Testis (tissue), 2 donors: ENCODE measurements at regions not wholly inside any gene's neighbourhood (a gene's known extent, or its start where the extent isn't known, plus 50 kb on each side); places are given as distances from the start of the nearest gene placed in this dataset.

ENCODE experiments used
- DNase-seq: peaks from one replicate; pipeline ENCODE4 v3.0.0-alpha.2; 2019
- H3K27ac ChIP-seq, 2 donors: fragments of 200-600 bp; sonication (generic); one replicate each; pipeline ENCODE4 v1.5.1; 2019
- H3K27me3 ChIP-seq: fragments of 200-600 bp; sonication (generic); one replicate; pipeline ENCODE4 v1.5.1; 2019
- H3K36me3 ChIP-seq: fragments of 200-600 bp; sonication (generic); one replicate; pipeline ENCODE4 v1.5.1; 2017; ENCODE audit warnings: low read depth; ENCODE audit errors: missing control alignments
- H3K4me1 ChIP-seq: fragments of 200-600 bp; sonication (generic); one replicate; pipeline ENCODE4 v1.5.1; 2019
- H3K4me3 ChIP-seq, 2 donors: fragments of 200-600 bp; sonication (generic); one replicate each; pipeline ENCODE4 v1.5.1; 2017 to 2019
- H3K9me3 ChIP-seq: fragments of 200-600 bp; sonication (generic); one replicate; pipeline ENCODE4 v1.5.1; 2017
- CTCF ChIP-seq, 3 experiments: fragments of 450-650 bp in 2 of 3; fragments of 200-600 bp in 1 of 3; sonication (generic) in 1 of 3; IDR thresholded peaks; one replicate each; pipeline ENCODE4 v1.5.1; 2016 to 2019; ENCODE audit warnings: antibody characterized with exemption in 3 of 3, mild to moderate bottlenecking in 2 of 3, moderate library complexity in 1 of 3
- POLR2A ChIP-seq: fragments of 450-650 bp; IDR thresholded peaks from one replicate; pipeline ENCODE4 v1.6.1; 2017; ENCODE audit warnings: antibody characterized with exemption, mild to moderate bottlenecking, moderate library complexity
- WGBS, 2 donors: methylation state at CpG; one replicate each; pipeline ENCODE4 v1.1.5; 2018; 5-methylcytosine and 5-hydroxymethylcytosine counted together
- intact Hi-C: fragments of 100-400 bp; cut with DNase I; formaldehyde crosslinking; loops from one replicate; pipeline ENCODE4 v1.15.1; 2023; ENCODE audit warnings: low total_unique reads
- small RNA-seq, 2 donors: library from RNA; depleted of rRNA; stranded (forward); fragments of <200 nt; gene quantifications; one replicate each; pipeline ENCODE3, GENCODE V24; 2016

- DNase-seq: no peak
- no peaks in the 10 kb centered on the region for H3K27me3 ChIP-seq
- H3K27ac ChIP-seq: no peak overlapping the region
- H3K4me1 ChIP-seq: no peaks in the 10 kb centered on the region
- WGBS, 2 donors: 84 to 87% methylated on average over 2 of the region's 2 CpGs
- H3K9me3 ChIP-seq: no peaks in the 10 kb centered on the region
- no peak overlapping the region for H3K4me3 ChIP-seq
- intact Hi-C loops: no loop called here
- H3K36me3 ChIP-seq: no peaks in the 10 kb centered on the region
- TF ChIP-seq POLR2A (no peak), CTCF (IDR thresholded peaks at IDR 0.05) (no peak)
Measured at GRCh38 chr4:135684001-135684400, 1482.4 kb upstream of the PABPC4L start.

- no peak overlapping the region for H3K4me3 ChIP-seq
- 74 to 92% methylated on average over 2 of the region's 2 CpGs for WGBS, 2 donors
- H3K27me3 ChIP-seq: no peaks in the 10 kb centered on the region
- no peak overlapping the region for H3K27ac ChIP-seq
- no peak for DNase-seq
- no peaks in the 10 kb centered on the region for H3K9me3 ChIP-seq
- H3K36me3 ChIP-seq: no peaks in the 10 kb centered on the region
- intact Hi-C loops: no loop called here
- TF ChIP-seq CTCF (IDR thresholded peaks at IDR 0.05): no peak
- TF ChIP-seq POLR2A: no peak
- H3K4me1 ChIP-seq: no peaks in the 10 kb centered on the region
Measured at GRCh38 chr4:135672202-135672601, 1470.6 kb upstream of the PABPC4L start.

GRCh38 chr4:135670548-135670947, 1469.0 kb upstream of the PABPC4L start:
- no peaks in the 10 kb centered on the region for H3K36me3 ChIP-seq
- TF ChIP-seq CTCF (IDR thresholded peaks at IDR 0.05): no peak
- no peak for TF ChIP-seq POLR2A
- no peaks in the 10 kb centered on the region for H3K9me3 ChIP-seq
- DNase-seq: no peak
- no peaks in the 10 kb centered on the region for H3K27me3 ChIP-seq
- intact Hi-C loops: no loop called here
- H3K4me3 ChIP-seq: no peak overlapping the region
- no peaks in the 10 kb centered on the region for H3K4me1 ChIP-seq
- H3K27ac ChIP-seq: no peak overlapping the region

Small RNA genes lying in the stretch of these regions (small RNA-seq; reads per million reads assigned to genes)
- gene RNU1-89P: 0 reads per million in 2 donors
- gene SERF1AP1: 0 reads per million in 2 donors
